Lower leg skin (tissue), 4 donors: ENCODE measurements at regions not wholly inside any gene's neighbourhood (a gene's known extent, or its start where the extent isn't known, plus 50 kb on each side); places are given as distances from the start of the nearest gene placed in this dataset.

ENCODE experiments used
- DNase-seq, 2 donors: peaks; one replicate each; pipeline ENCODE4 v3.0.0-alpha.2; 2019; ENCODE audit warnings: low spot score in 2 of 2
- H3K4me3 ChIP-seq: fragments of 200-600 bp; sonication (generic); 2 replicates; pipeline ENCODE4 v1.5.1; 2017; ENCODE audit warnings: mild to moderate bottlenecking, low read depth; ENCODE audit not compliant: poor library complexity, severe bottlenecking
- CTCF ChIP-seq, 3 donors: fragments of 450-650 bp; IDR thresholded peaks; one replicate each; pipeline ENCODE4 v1.5.1; 2016; ENCODE audit warnings: antibody characterized with exemption in 3 of 3, mild to moderate bottlenecking in 3 of 3, moderate library complexity in 2 of 3
- POLR2A ChIP-seq, 2 donors: fragments of 450-650 bp; IDR thresholded peaks; one replicate each; pipeline ENCODE4 v1.6.1; 2016 to 2017; ENCODE audit warnings: antibody characterized with exemption in 2 of 2, mild to moderate bottlenecking in 1 of 2, moderate library complexity in 1 of 2
- WGBS, 2 donors: methylation state at CpG; one replicate each; pipeline ENCODE4 v1.1.5; 2018; 5-methylcytosine and 5-hydroxymethylcytosine counted together
- intact Hi-C: fragments of 100-400 bp; cut with DNase I; formaldehyde crosslinking; loops from one replicate; pipeline ENCODE4 v1.15.0; 2023; ENCODE audit warnings: low total_unique reads

- DNase-seq, result no peak
- WGBS, 2 donors, result 93 to 95% methylated on average over 6 of the region's 6 CpGs
- H3K4me3 ChIP-seq, result no peak overlapping the region
- intact Hi-C loops, result no loop called here
- TF ChIP-seq POLR2A (IDR thresholded peaks at IDR 0.05), result no peak
- no peak for TF ChIP-seq CTCF (IDR thresholded peaks at IDR 0.05)
Measured at GRCh38 chr2:143977356-143977755, 542.6 kb downstream of the ZEB2 start.

- no peak overlapping the region for H3K4me3 ChIP-seq
- 78 to 90% methylated on average over 1 of the region's 1 CpG for WGBS, 2 donors
- intact Hi-C loops, result no loop called here
- DNase-seq, result no peak
- TF ChIP-seq CTCF (IDR thresholded peaks at IDR 0.05), result no peak
- no peak for TF ChIP-seq POLR2A (IDR thresholded peaks at IDR 0.05)
Measured at GRCh38 chr2:143975216-143975615, 544.7 kb downstream of the ZEB2 start.

GRCh38 chr2:143974262-143974661 lies 545.7 kb downstream of the ZEB2 start:
- intact Hi-C loops, result no loop called here
- no peak for DNase-seq
- no peak overlapping the region for H3K4me3 ChIP-seq
- TF ChIP-seq CTCF (IDR thresholded peaks at IDR 0.05) (no peak), POLR2A (IDR thresholded peaks at IDR 0.05) (no peak)
- WGBS, 2 donors, result 92 to 94% methylated on average over 1 of the region's 1 CpG

- TF ChIP-seq POLR2A (IDR thresholded peaks at IDR 0.05), result no peak
- TF ChIP-seq CTCF (IDR thresholded peaks at IDR 0.05), result no peak
- no peak for DNase-seq
- 95 to 98% methylated on average over 2 of the region's 2 CpGs for WGBS, 2 donors
- intact Hi-C loops, result no loop called here
- H3K4me3 ChIP-seq, result no peak overlapping the region
Measured at GRCh38 chr2:143968860-143969259, 551.1 kb downstream of the ZEB2 start.

GRCh38 chr2:143968360-143968759 lies 551.6 kb downstream of the ZEB2 start:
- DNase-seq, result no peak
- H3K4me3 ChIP-seq, result no peak overlapping the region
- WGBS, 2 donors, result 85 to 98% methylated on average over 4 of the region's 4 CpGs
- no peak for TF ChIP-seq POLR2A (IDR thresholded peaks at IDR 0.05)
- intact Hi-C loops, result no loop called here

- TF ChIP-seq POLR2A (IDR thresholded peaks at IDR 0.05) (no peak), CTCF (IDR thresholded peaks at IDR 0.05) (no peak)
- no peak overlapping the region for H3K4me3 ChIP-seq
- WGBS, 2 donors, result 80 to 84% methylated on average over 4 of the region's 4 CpGs
- intact Hi-C loops, result no loop called here
- DNase-seq, result no peak
Measured at GRCh38 chr2:143965493-143966164, 554.3 kb downstream of the ZEB2 start.
